IPS DF 19.7 (cell line): ENCODE measurements at regions not wholly inside any gene's neighbourhood (a gene's known extent, or its start where the extent isn't known, plus 50 kb on each side); places are given as distances from the start of the nearest gene placed in this dataset.
"Not testable (repeated sequence)": the region's sequence is repeated elsewhere in the genome, so short reads cannot be mapped to it uniquely, and the experiment has no call there.

Experiments
- DNase-seq: peaks from one replicate; pipeline ENCODE4 v3.0.0-alpha.2; 2013; ENCODE audit warnings: low read depth, low spot score

DNA sequence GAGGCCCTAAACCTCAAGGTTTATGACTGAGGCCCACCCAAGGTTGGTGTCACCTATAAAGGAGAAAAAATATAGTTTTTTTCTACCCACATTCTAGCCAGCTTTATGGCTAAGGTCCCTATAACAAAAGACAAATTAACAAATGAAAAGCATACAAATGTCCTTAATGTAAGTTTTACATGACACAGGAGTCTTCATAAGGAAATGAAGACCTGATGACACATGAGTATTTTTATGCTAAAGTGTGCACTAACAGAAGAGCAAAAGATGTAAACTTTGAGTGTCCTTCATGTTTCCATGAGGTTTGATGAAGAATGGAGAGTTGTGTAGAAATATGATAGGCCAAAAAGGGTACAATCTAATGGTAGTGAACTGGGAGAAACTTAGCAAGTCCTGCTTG is 114.7 kb upstream of the INTU start:
- DNase-seq = no peak

DNA sequence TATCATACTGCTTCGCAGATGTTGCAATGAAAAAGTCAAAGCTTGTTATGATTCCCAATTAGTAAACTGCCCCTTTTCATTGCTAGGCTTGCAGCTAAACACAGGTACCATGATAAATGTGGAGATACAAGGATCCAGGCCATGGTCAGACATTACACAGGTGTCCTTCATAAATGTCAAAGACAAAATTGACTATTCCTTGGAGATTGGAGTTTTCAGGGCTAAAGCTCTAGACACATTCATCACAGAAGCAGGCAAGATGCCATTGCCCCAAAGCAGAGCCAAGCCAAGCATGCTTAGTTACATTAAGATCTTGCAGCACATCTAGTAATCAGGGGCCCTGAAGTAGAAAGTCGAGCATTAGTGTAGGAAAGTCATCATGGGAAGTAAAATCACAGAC is 111.3 kb upstream of the INTU start:
- DNase-seq = no peak

DNA sequence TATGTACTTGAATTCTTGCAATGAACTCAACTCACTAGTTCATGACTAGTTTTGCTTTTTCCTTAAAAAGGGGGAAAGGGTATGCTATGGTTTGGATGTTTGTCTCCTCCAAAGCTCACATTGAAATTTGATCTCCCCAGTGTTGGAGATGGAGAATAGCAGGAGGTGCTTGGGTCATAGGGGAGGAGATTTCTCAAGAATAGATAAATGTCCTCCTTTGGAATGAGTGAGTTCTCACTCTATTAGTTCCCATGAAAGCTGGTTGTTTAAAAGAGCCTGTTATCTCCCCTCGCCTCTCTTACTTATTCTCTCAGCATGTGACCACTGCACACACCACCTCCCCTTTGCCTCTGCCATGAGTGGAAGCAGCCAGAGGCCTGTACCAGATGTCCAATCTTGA is 109.4 kb upstream of the INTU start:
- DNase-seq = no peak

DNA sequence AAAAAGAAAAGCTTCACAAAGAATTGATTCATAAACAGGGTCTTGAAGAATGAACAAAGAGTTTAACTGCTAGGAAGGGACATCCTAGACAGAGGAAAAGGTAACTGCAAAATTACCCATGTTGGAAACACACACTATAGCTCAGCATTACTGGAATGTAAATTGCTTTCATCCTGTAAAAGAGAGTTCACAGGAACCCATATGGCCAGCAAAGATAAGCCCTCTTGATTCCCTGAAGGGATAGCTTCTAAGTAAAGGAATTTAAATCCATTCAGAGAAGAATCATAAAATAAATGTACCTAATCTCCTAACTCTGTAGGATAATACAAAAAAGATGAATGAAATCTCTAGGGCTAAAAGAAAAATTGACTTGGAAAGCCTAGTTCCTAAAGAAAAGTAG is 107.1 kb upstream of the INTU start:
- DNase-seq = no peak

DNA sequence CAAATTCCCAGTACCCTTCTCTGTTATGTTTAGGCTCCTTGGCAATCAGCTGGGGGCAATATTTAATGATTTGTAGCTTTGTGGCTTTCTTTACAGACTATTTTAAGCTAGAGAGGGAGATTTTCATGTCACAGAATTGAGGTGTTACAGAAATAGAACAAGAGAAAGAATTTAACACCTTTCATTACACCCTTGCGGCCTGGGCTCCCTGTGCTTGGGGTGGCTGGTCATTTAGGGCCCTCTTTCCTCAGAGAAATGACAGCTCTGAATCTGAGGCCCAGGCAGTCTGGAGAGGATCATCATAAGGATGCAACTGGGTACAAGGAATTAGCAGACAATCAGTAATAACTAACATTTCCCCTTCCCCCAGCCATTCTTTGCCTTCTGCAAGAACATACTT is 104.5 kb upstream of the INTU start:
- DNase-seq = no peak

DNA sequence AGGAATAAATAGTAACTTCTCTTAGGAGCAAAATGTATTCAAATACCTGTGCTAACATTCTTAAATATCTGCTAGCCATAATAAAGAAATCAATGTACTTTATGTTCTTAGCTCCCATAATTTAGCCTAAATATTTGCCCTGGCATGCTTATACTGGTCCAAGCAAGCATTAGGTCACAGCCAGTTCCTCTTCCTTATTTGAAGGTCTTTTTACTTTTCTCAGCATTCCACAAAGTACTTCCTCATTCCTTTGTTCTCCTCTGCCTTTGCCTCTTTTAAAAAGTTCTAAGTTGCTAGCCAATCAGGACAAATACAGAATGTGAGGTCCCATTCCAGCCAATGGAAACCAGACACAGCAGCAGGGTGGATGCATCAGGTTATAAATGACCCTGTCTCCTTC is 102.9 kb upstream of the INTU start:
- DNase-seq = not testable (repeated sequence)

DNA sequence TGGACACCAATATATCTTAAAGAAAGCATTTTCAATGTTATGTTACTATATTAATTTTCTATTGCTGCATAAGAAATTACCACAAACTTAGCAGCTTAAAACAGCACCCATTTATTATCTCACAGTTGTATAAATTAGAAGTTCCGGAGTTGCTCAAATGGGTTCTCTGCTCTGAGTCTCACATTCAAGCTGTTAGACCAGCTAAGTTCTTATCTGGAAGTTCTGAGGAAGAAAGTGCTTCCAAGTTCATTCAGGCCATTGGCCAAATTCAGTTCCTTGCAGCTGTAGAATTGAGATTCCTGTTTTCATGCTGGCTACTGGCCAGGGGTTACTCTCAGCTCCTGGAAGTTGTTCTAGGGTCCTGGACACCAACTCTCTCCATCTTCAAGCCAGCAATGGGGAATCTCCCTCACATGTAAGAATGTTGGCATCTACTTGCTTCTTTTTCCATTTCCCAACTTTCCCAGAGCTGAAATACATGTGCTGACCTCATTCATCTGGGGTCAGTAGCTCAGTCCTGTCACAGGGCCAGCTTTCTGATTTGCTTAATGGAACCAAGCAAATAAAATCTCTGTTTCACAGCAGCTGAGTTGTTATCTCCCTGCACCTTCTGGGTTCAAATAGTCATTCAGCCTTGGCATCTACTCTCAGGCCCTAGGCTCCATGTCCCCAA is 99.6 kb upstream of the INTU start:
- no peak for DNase-seq

DNA sequence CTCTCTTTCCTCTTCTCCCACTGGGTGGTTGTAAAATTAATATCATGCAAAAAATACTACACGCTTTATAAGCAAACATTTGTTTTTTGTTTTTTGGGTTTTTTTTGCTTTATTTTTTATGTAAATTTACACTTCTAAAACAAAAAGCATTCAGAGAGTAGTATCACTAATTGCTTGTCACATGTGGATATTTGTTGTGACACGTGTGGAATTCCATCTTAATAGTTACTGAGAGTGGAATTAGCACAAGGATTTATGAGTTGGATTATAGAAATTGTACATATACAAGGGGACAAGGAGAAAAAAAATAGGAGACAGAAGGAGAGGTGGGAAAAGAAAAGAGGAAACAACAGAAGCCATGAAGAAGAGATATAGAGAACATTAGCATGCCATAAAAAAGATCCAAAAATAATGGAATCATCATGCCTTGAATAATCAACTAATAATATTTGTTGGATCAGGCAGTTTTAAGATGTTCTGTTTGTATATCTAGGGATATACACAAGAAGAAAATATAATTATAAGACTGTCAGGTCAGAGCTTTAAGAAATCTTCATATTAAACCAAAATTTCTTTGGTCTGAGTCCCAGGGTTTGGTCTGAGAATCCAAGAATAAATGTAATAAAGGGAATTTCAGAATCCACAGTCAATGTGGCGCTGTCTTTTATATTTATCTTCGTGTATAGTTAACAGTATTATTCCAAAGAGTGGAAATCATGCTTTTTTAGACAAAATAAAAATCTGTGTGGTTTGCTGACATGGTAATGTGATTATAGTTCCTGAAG is 98.5 kb upstream of the INTU start:
- no peak for DNase-seq

DNA sequence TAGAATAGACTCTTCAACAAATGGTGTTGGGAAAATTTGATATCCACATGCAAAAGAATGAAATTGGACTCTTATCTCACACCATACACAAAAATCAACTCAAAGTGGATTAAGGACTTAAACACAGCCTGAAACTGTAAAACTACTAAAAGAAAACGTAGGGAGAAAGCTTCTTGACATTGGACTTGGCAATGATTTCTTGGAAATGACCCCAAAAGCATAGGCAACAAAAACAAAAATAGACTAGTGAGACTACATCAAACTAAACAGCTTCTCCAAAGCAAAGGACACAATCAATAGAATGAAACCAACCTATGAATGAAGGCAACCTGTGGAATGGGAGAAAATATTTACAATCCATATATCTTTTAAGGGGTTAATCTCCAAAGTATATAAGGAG is 94.7 kb upstream of the INTU start:
- DNase-seq = no peak

DNA sequence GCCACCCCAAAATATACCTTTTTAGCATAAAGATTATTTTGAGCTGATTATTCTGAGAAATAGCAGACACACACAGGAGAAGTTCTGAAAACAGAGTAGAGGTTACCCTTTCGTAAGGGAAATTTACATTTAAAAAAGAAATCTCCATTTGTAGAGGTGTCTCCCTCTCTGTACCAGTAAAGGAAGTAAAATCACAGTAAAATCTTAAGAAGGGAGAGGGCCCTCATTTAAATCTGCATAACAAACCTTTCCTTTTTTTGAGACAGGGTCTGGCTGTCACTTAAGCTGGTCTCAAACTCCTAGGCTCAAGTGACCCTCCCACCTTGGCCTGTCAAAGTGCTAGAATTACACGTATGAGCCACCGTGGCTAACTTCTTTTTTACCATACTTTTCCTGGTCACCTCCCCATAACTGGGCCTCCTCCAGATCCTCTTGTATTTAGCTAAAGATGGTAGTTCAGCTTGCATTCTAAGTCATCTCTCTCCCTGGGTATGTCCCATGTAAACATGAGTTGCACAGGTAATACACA is 92.2 kb upstream of the INTU start:
- no peak for DNase-seq

DNA sequence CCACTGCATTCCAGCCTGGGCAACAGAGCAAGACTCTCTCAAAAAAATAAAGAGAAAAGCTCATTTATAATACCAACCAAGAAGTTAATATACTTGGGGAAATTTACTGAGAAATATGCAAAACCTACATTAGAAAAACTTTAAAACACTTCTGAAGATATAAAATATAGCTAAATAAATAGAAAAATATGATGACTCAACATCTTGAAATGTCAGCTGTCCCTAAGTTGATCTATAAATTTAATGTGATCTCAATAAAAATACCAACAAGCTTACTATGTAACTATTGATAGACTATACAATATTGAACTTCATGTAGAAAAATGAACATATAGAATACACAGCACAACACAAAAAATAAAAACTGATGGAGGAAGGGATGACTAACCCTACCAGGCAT is 87.5 kb upstream of the INTU start:
- DNase-seq = no peak

DNA sequence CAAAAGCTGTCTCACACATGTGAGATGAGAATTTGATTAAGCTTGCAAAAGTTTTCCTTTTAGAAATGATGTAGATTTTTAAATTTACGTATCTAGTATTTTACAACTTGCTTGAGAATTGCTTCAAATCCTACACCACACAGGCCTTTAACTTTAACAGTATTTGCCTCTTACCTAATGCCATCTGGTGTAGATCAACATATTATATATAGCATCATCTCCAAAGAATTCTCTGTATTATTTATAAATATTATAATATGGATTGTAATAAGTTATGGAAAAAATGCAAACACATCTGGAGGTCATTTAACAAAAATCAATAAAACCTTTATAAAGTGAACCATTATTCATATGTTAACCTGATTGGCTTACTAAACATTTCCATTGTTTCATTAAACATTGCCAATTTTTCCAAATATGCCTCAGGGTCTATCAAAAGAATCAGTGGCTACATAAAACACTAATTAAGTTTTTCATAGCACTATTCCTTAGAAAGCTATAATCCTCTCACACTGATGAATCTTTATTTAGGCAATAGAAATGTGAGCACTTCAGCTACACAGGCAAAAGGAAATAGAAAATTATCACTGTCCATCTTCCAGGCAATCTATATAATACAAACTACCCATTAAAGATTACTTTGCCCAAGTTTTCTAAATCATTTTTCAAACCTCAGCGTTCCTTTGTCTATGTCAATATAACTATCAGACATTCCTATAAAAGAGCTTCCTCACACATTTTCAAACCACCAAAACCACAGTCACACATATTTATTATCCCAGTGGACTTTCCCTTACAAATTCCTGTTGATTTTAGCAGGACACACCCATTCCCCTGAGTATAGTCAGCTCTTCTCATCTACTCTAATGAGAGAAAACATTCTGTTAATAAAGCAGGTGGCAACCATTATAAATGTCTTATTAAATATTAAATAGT is 83.5 kb upstream of the INTU start:
- DNase-seq = no peak

DNA sequence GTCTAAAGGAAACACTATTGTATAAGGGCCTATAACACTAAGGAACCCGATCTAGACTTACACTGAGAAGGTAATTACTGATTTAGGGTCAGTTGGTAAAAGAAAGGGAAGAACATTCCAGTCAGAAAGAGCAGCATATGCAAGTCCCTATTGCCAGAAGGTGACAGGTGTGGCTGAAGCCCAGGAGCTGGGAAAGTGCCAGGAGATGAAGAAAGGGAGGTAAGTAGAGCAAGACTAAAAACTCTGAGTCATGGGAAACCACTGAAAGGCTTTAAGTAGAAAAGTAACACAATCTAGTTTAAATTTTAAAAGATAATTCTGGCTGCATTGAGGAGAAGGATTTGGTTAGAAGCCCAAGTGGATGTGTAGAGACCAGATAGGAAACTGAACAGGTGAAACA is 77.7 kb upstream of the INTU start:
- DNase-seq = no peak

DNA sequence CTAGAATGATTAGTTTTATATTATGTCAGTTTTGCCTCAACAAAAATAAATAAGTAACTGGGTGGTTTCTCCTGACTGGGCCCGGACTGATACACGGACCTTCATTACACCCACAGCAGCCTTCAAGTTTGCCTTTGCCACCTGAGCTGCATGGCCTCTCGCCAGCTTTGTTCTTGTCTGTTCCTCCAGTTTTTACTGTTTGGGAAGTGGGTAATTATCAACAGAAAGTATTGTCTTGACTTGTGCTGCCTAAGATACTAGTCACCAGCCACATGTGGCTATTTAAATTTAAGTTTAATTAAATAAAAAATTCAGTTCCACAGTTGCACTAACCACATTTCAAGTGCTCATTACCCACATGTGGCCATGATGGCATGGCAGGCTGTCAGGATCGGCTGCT is 74.7 kb upstream of the INTU start:
- DNase-seq = no peak

DNA sequence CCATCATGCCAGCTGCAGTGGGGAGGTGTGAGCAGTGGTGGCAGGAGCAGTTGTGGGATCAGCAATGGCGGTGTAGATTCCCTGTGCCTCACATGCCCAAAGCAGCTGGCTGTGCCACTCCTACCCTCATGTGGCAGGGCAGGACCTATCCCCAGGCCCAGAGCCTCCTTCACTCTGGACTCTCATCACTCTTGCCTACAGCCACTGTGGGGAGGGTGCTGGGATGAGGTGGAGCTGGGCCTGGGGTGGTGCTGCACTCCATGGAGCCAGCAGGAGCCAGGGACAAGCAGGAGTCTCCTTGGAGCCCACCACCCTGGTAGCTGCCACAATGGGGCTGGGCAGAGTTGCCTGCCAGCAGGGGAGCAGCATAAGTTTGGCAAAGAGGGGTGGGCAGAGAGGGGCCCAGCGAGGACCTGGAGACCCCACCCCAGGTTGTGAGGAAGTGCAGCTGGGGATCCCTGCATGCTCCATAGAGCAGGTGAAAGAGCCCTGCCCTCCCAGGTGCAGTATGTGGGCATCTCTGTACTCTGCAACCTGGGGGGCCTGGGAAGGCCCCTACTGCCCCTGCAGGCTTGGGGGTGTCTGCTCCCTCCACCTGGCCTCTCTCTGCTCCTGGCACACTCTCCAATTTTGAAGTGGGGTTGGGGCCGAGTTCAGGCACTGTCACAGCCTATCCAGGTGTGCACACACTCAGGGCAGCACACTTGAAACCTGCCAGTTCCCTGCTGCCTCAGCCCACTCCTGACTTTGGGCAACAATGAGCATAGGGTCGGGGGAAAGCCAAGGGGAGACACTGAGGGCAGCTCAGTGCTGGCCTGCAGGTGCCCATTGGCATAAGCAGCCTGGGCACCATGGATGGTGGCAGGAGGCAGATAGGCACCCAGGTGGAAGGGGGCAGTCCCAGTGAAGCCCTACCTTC is 74.0 kb upstream of the INTU start:
- DNase-seq = no peak

DNA sequence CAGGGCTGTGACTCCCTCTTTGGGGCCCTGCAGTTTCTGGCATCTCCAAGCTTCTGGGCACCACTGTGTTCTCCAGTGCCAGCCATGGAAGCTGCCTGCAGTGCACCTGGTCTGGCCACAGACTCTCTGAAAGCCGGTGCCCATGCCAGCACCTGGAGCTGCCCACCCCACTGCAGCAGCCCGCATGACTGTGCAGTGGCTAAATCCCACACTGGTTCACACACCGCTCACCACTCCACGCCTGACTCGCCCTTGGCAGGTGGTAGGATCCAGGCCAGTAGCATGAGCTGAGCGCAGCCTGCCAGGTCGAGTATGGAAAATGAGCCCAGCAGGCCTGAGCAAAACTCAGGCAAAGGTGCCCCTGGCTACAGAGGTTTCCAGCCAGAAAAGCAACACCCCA is 72.8 kb upstream of the INTU start:
- DNase-seq = no peak

DNA sequence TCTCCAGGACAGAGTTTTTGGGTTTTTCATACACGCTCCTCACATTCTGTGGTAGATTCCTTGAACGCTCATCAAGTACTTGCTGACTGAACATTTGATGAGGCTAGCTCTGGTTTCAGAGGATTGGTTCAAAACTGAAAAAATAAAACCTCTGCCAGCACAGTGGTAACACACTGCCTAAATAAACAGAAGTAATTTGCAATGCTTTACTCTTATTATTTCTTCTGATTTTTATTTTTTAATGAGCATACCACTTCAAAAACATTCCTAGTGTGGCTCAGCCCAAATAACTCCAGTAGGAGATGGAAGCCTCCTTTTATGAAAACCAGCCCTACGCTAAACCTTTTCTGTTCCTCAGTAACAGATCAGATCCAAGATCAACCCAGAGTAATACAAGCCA is 72.0 kb upstream of the INTU start:
- DNase-seq = no peak

DNA sequence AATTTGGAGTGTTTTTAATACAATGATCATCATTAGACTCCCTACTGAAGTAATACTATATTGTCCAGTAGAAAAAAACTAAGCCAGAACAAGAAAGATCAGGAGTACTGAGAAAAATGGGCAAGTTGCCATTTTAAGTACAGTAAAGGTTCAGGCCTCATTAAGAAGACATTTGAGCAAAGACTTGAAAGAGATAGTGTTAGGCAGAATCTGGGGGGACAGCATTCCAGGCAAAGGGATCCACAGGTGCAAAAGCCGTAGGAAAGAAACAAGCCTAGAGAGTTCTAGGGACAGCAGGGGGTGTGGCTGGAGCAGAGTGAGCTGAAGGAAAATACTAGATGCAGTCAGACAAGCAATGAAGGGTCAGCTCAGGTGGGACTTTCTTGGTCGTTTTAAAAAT is 58.1 kb upstream of the INTU start:
- DNase-seq = peak; percentile 59

DNA sequence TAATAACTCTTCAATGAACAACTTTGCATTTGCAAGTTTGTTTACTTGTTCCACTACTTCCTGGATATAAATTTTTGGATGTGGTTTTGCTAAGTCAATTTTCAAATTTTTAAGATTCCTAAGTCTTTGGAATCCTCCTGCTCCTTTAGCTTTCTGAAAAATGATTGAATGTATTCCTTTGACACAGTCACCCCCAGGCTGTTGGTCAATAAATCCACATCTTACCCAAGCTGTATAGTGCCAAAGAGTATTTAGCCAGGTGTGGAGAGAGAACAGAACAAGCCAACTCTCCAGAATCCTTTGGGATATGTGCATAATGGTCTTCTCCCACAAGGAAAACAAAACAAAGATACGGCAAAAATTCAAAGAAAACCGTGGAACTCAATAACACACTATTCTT is 56.9 kb upstream of the INTU start:
- DNase-seq = no peak

DNA sequence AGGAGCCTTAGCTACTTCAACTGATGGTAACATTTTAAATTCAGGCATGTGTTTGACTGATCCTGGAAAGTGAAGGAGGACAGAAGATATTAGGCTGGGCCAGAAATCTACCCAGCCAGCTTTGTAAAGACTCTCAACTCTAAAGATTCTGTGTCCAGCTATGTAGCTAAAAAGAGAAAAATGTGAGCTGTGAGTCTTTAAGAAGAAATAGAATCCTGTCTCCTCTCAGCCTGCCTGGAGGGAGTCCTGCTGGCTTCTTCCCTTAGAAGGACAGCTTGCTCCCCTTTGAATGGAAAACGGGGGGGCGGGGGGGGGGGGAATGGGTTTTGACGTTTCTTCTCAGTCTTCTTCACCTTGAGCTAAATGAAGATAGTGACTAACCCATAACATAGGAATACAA is 54.3 kb upstream of the INTU start:
- no peak for DNase-seq

DNA sequence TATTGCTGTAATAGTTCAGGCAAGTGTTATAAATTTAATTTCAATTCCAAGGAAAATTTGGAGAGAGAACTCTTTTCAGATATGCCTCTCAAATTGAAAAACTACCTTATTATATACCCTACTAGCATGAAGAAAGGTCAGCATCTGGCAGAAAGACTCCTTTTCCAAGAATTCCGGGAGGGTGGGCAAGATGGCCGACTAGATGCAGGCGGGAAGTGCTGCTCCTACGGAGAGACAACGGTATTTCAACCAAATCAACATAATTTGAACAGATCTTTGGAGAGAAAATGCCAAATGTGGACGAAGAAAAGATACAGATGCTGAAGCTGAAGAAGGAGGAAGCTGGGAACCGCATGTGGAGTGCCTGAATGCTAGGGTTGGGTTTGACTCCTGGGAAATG is 53.8 kb upstream of the INTU start:
- DNase-seq = no peak
